ENCODE measurements at regions not wholly inside any gene's neighbourhood (a gene's known extent, or its start where the extent isn't known, plus 50 kb on each side); places are given as distances from the start of the nearest gene placed in this dataset.

- TF ChIP-seq POLR2A (IDR thresholded peaks at IDR 0.05; ENCODE audit: low read length) (no peak), GATA1 (IDR thresholded peaks at IDR 0.05; ENCODE audit: low read depth, low read length) (no peak)
Observed at GRCh38 chr11:37264783-37265182, 666.7 kb upstream of the RAG2 start.
